Cardiac muscle cell (in vitro differentiated cells and primary cell): ENCODE measurements at regions not wholly inside any gene's neighbourhood (a gene's known extent, or its start where the extent isn't known, plus 50 kb on each side); places are given as distances from the start of the nearest gene placed in this dataset.

Source experiments
- DNase-seq, 2 donors: peaks; one replicate each; pipeline versions ENCODE4 v3.0.0 to v3.0.0-alpha.2; 2010 to 2017; ENCODE audit warnings: low read depth in 1 of 2, low spot score in 1 of 2
- H3K27ac ChIP-seq: fragments of 200-600 bp; sonication (generic); 2 replicates; pipeline ENCODE4 v1.5.1; 2016
- H3K27me3 ChIP-seq: fragments of 200-600 bp; sonication (generic); 2 replicates; pipeline ENCODE4 v1.6.0; 2016; ENCODE audit warnings: control low read depth
- H3K36me3 ChIP-seq: fragments of 200-600 bp; sonication (generic); 2 replicates; pipeline ENCODE4 v1.5.1; 2016; ENCODE audit warnings: control low read depth
- H3K4me1 ChIP-seq: fragments of 200-600 bp; sonication (generic); 2 replicates; pipeline ENCODE4 v1.8.1; 2017; ENCODE audit warnings: low read depth, mild to moderate bottlenecking, mixed run types
- H3K4me3 ChIP-seq: fragments of 200-600 bp; sonication (generic); 2 replicates; pipeline ENCODE4 v1.5.1; 2016; ENCODE audit warnings: mild to moderate bottlenecking
- H3K9me3 ChIP-seq: fragments of 200-600 bp; sonication (generic); 2 replicates; pipeline ENCODE4 v1.5.1; 2017; ENCODE audit warnings: low read depth, mild to moderate bottlenecking, control low read depth
- CTCF ChIP-seq: IDR thresholded peaks from 2 replicates; pipeline ENCODE4 v1.5.1; 2012; ENCODE audit warnings: low read depth, mild to moderate bottlenecking, low read length

- Histone ChIP-seq H3K27ac (no peak overlapping the region), H3K36me3 (no peaks in the 10 kb centered on the region), H3K4me1 (no peaks in the 10 kb centered on the region), H3K27me3 (no peaks in the 10 kb centered on the region), H3K4me3 (no peak overlapping the region), H3K9me3 (no peaks in the 10 kb centered on the region)
- no peak for DNase-seq
- TF ChIP-seq CTCF: no peak
These were observed 190.4 kb upstream of the DIO3 start for GRCh38 chr14:101370593-101371569.

- Histone ChIP-seq H3K27me3 (no peaks in the 10 kb centered on the region), H3K27ac (no peak overlapping the region), H3K36me3 (no peaks in the 10 kb centered on the region), H3K4me3 (no peak overlapping the region), H3K9me3 (no peaks in the 10 kb centered on the region), H3K4me1 (no peaks in the 10 kb centered on the region)
- no peak for TF ChIP-seq CTCF
- DNase-seq: peak in 1 of 2 donors; percentile 5
These were observed 189.2 kb upstream of the DIO3 start for GRCh38 chr14:101371799-101372793.

- H3K27me3 ChIP-seq: no peaks in the 10 kb centered on the region
- H3K4me3 ChIP-seq: no peak overlapping the region
- no peaks in the 10 kb centered on the region for H3K36me3 ChIP-seq
- no peak overlapping the region for H3K27ac ChIP-seq
- no peaks in the 10 kb centered on the region for H3K4me1 ChIP-seq
- H3K9me3 ChIP-seq: no peaks in the 10 kb centered on the region
- no peak for TF ChIP-seq CTCF
- DNase-seq: no peak
These were observed 188.2 kb upstream of the DIO3 start for GRCh38 chr14:101372894-101373620.

GRCh38 chr14:101373690-101374295, 187.5 kb upstream of the DIO3 start:
- H3K27ac ChIP-seq: no peak overlapping the region
- H3K4me3 ChIP-seq: no peak overlapping the region
- H3K27me3 ChIP-seq: no peaks in the 10 kb centered on the region
- no peaks in the 10 kb centered on the region for H3K4me1 ChIP-seq
- DNase-seq: no peak
- H3K36me3 ChIP-seq: no peaks in the 10 kb centered on the region
- no peaks in the 10 kb centered on the region for H3K9me3 ChIP-seq
- no peak for TF ChIP-seq CTCF
